Left renal cortex interstitium (tissue), 4 donors: ENCODE measurements at regions not wholly inside any gene's neighbourhood (a gene's known extent, or its start where the extent isn't known, plus 50 kb on each side); places are given as distances from the start of the nearest gene placed in this dataset.

Experiments used
- DNase-seq, 4 donors: peaks; one replicate each; pipeline ENCODE4 v3.0.0-alpha.2; 2013; ENCODE audit warnings: low read depth in 4 of 4, low spot score in 2 of 4, missing footprints in 1 of 4

- DNase-seq = no peak
These were observed 752.9 kb upstream of the CT83 start for GRCh38 chrX:117215683-117216082.

GRCh38 chrX:117196481-117196880 is 733.7 kb upstream of the CT83 start:
- no peak for DNase-seq

- no peak for DNase-seq
These were observed 684.5 kb upstream of the CT83 start for GRCh38 chrX:117147249-117147648.

GRCh38 chrX:117138070-117138469 is 675.3 kb upstream of the CT83 start:
- DNase-seq = no peak

GRCh38 chrX:117134983-117135382 is 672.2 kb upstream of the CT83 start:
- DNase-seq = no peak

GRCh38 chrX:117120700-117121099 is 657.9 kb upstream of the CT83 start:
- DNase-seq = no peak

- DNase-seq = no peak
These were observed 633.8 kb upstream of the CT83 start for GRCh38 chrX:117096528-117096927.

- DNase-seq = no peak
These were observed 632.6 kb upstream of the CT83 start for GRCh38 chrX:117095393-117095792.

- DNase-seq = no peak
These were observed 631.4 kb upstream of the CT83 start for GRCh38 chrX:117094149-117094548.

- no peak for DNase-seq
These were observed 630.5 kb upstream of the CT83 start for GRCh38 chrX:117093319-117093718.

GRCh38 chrX:117092641-117093040 is 629.9 kb upstream of the CT83 start:
- DNase-seq = no peak

GRCh38 chrX:117063224-117063623 is 600.4 kb upstream of the CT83 start:
- DNase-seq = no peak

- no peak for DNase-seq
These were observed 597.1 kb upstream of the CT83 start for GRCh38 chrX:117059848-117060247.

GRCh38 chrX:117053260-117053659 is 590.5 kb upstream of the CT83 start:
- no peak for DNase-seq

- no peak for DNase-seq
These were observed 576.2 kb upstream of the CT83 start for GRCh38 chrX:117038918-117039440.

GRCh38 chrX:117010243-117010642 is 547.5 kb upstream of the CT83 start:
- no peak for DNase-seq

- no peak for DNase-seq
These were observed 540.2 kb upstream of the CT83 start for GRCh38 chrX:117002981-117003380.

GRCh38 chrX:116975517-116975916 is 512.7 kb upstream of the CT83 start:
- no peak for DNase-seq

GRCh38 chrX:116972362-116972761 is 509.6 kb upstream of the CT83 start:
- DNase-seq = no peak

- peak in 1 of 4 donors; percentile 0 for DNase-seq
These were observed 499.3 kb upstream of the CT83 start for GRCh38 chrX:116961872-116962582.

GRCh38 chrX:116930311-116930710 is 467.5 kb upstream of the CT83 start:
- no peak for DNase-seq

GRCh38 chrX:116897526-116897925 is 434.8 kb upstream of the CT83 start:
- DNase-seq = no peak

- DNase-seq = no peak
These were observed 419.2 kb upstream of the CT83 start for GRCh38 chrX:116881961-116882360.
